Activated naive CD4-positive, alpha-beta T cell treated with anti-CD3 and anti-CD28 coated beads, Interleukin-2, amount 10 ng/mL, durations not matched to agents 7 days and 5 days (primary cell): ENCODE measurements at regions not wholly inside any gene's neighbourhood (a gene's known extent, or its start where the extent isn't known, plus 50 kb on each side); places are given as distances from the start of the nearest gene placed in this dataset.

ENCODE experiments used
- CTCF ChIA-PET: fragments of 350-600 bp; sonication (Branson Sonifier 250); formaldehyde crosslinking; loops from one replicate; lab custom pipeline; 2021; ENCODE audit warnings: antibody characterized with exemption; lab: Charles Lee
- DNase-seq: peaks from one replicate; pipeline ENCODE4 v3.0.0-alpha.2; 2020
- H3K27ac Mint-ChIP-seq: one replicate; pipeline ENCODE4 v1.8.0; 2021; ENCODE audit warnings: mild to moderate bottlenecking, moderate library complexity, mixed read lengths
- H3K27me3 Mint-ChIP-seq: one replicate; pipeline ENCODE4 v1.8.0; 2021; ENCODE audit warnings: mild to moderate bottlenecking, mixed read lengths
- H3K36me3 Mint-ChIP-seq: one replicate; pipeline ENCODE4 v1.8.0; 2021; ENCODE audit warnings: mixed read lengths
- H3K4me1 Mint-ChIP-seq: one replicate; pipeline ENCODE4 v1.8.0; 2021; ENCODE audit warnings: mixed read lengths
- H3K4me3 Mint-ChIP-seq: one replicate; pipeline ENCODE4 v1.8.0; 2021; ENCODE audit warnings: mild to moderate bottlenecking, moderate library complexity, mixed read lengths
- H3K9me3 Mint-ChIP-seq: one replicate; pipeline ENCODE4 v1.8.0; 2021; ENCODE audit warnings: mixed read lengths

DNA sequence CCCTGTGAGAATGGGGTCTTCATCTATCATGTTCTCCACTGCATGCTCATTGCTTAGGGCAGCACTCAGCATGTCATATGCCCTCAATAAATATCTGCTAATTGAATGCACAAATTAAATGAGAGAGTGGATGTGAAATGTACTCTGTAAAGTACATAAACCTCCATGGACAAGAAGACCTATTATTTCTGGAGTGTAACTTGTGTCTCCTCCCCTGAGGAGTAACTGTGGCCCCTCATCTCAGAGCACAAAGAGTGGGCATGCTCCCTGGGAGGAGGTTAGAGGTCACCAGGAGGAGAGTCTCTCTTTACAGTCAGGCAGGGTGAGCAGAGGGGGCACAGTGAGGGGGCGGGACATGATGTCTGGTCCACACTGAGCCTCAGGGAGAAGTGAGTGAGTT, 313.6 kb upstream of the PODXL start:
- no peak overlapping the region for H3K27ac Mint-ChIP-seq
- H3K27me3 Mint-ChIP-seq, result no peaks in the 10 kb centered on the region
- no peaks in the 10 kb centered on the region for H3K4me1 Mint-ChIP-seq
- H3K36me3 Mint-ChIP-seq, result no peaks in the 10 kb centered on the region
- H3K9me3 Mint-ChIP-seq, result peaks cover 2% of the 10 kb centered on the region
- CTCF ChIA-PET, result no interaction called here
- DNase-seq, result no peak
- no peak overlapping the region for H3K4me3 Mint-ChIP-seq

- Mint-ChIP-seq H3K36me3 (no peaks in the 10 kb centered on the region), H3K27me3 (peaks cover 4% of the 10 kb centered on the region), H3K4me3 (no peak overlapping the region), H3K4me1 (no peaks in the 10 kb centered on the region), H3K27ac (no peak overlapping the region), H3K9me3 (peaks cover 2% of the 10 kb centered on the region)
- no peak for DNase-seq
- CTCF ChIA-PET, result interaction anchor here (0.7 to 1.4 kb wide), 2 partner anchors 10 to 76 kb away, joined by 3 to 6 read pairs; no protein-coding TSS in a partner anchor
Observed at GRCh38 chr7:131869169-131869844, 312.9 kb upstream of the PODXL start.

GRCh38 chr7:131867461-131867860, 311.0 kb upstream of the PODXL start:
- Mint-ChIP-seq H3K4me1 (no peaks in the 10 kb centered on the region), H3K36me3 (no peaks in the 10 kb centered on the region)
- CTCF ChIA-PET, result interaction anchor here (0.7 kb wide), 1 partner anchor 18 kb away, joined by 3 read pairs; no protein-coding TSS in a partner anchor

DNA sequence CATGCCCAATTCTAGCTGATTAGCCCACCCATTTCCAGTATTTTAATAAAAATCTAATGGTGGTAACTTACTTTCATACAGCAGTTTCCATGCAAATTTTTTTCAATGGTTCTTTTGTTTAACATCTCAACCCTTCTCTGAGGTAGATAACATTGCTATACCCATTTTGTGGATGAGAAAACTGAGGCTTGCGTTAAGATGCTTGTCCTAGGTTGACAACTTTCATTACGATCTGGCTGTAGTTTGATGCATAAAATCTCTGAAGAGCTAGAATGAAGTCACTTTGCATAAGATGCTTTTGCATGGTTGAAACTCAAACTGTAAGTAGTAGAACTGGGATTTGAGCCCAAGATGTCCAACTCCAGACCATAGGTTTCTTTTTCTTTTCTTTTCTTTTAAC, 309.5 kb upstream of the PODXL start:
- no peak overlapping the region for H3K27ac Mint-ChIP-seq
- no peak overlapping the region for H3K4me3 Mint-ChIP-seq
- H3K36me3 Mint-ChIP-seq, result no peaks in the 10 kb centered on the region
- DNase-seq, result no peak
- peaks cover 4% of the 10 kb centered on the region for H3K27me3 Mint-ChIP-seq
- H3K4me1 Mint-ChIP-seq, result no peaks in the 10 kb centered on the region
- CTCF ChIA-PET, result no interaction called here
- H3K9me3 Mint-ChIP-seq, result no peaks in the 10 kb centered on the region

More at GRCh38 chr7:131867461-131867860, 311.0 kb upstream of the PODXL start:
- DNase-seq, result no peak
- H3K27ac Mint-ChIP-seq, result no peak overlapping the region
- H3K9me3 Mint-ChIP-seq, result no peaks in the 10 kb centered on the region
- no peak overlapping the region for H3K4me3 Mint-ChIP-seq
- peaks cover 4% of the 10 kb centered on the region for H3K27me3 Mint-ChIP-seq

- no peaks in the 10 kb centered on the region for H3K4me1 Mint-ChIP-seq
Observed at GRCh38 chr7:131861620-131862346, 305.4 kb upstream of the PODXL start.

GRCh38 chr7:131859147-131859821, 302.9 kb upstream of the PODXL start:
- CTCF ChIA-PET, result interaction anchor here (0.5 to 1.9 kb wide), 15 partner anchors 10 to 721 kb away, joined by 3 to 11 read pairs (median 4); no protein-coding TSS in a partner anchor
- H3K9me3 Mint-ChIP-seq, result peaks cover 2% of the 10 kb centered on the region

More at GRCh38 chr7:131861620-131862346, 305.4 kb upstream of the PODXL start:
- Mint-ChIP-seq H3K9me3 (no peaks in the 10 kb centered on the region), H3K36me3 (no peaks in the 10 kb centered on the region), H3K27ac (no peak overlapping the region), H3K4me3 (no peak overlapping the region), H3K27me3 (peaks cover 4% of the 10 kb centered on the region)
- DNase-seq, result no peak
- CTCF ChIA-PET, result interaction anchor here (1.5 kb wide), 1 partner anchor 10 kb away, joined by 3 read pairs; no protein-coding TSS in a partner anchor

GRCh38 chr7:131858611-131859010, 302.2 kb upstream of the PODXL start:
- no peak for DNase-seq
- Mint-ChIP-seq H3K9me3 (peaks cover 2% of the 10 kb centered on the region), H3K27ac (no peak overlapping the region), H3K36me3 (no peaks in the 10 kb centered on the region), H3K27me3 (no peaks in the 10 kb centered on the region), H3K4me3 (no peak overlapping the region), H3K4me1 (no peaks in the 10 kb centered on the region)
- CTCF ChIA-PET, result interaction anchor here (0.5 to 1.9 kb wide), 12 partner anchors 10 to 722 kb away, joined by 3 to 11 read pairs (median 4); no protein-coding TSS in a partner anchor

More at GRCh38 chr7:131859147-131859821, 302.9 kb upstream of the PODXL start:
- H3K4me3 Mint-ChIP-seq, result no peak overlapping the region
- H3K4me1 Mint-ChIP-seq, result no peaks in the 10 kb centered on the region
- H3K27ac Mint-ChIP-seq, result no peak overlapping the region
- no peaks in the 10 kb centered on the region for H3K36me3 Mint-ChIP-seq
- H3K27me3 Mint-ChIP-seq, result no peaks in the 10 kb centered on the region
- DNase-seq, result peak; percentile 67

- H3K36me3 Mint-ChIP-seq, result no peaks in the 10 kb centered on the region
- no peaks in the 10 kb centered on the region for H3K27me3 Mint-ChIP-seq
- CTCF ChIA-PET, result interaction anchor here (0.6 kb wide), 1 partner anchor 18 kb away, joined by 3 read pairs; no protein-coding TSS in a partner anchor
- no peak overlapping the region for H3K4me3 Mint-ChIP-seq
- no peak for DNase-seq
- H3K9me3 Mint-ChIP-seq, result no peaks in the 10 kb centered on the region
- no peak overlapping the region for H3K27ac Mint-ChIP-seq
- H3K4me1 Mint-ChIP-seq, result no peaks in the 10 kb centered on the region
Observed at GRCh38 chr7:131849472-131849871, 293.0 kb upstream of the PODXL start.

DNA sequence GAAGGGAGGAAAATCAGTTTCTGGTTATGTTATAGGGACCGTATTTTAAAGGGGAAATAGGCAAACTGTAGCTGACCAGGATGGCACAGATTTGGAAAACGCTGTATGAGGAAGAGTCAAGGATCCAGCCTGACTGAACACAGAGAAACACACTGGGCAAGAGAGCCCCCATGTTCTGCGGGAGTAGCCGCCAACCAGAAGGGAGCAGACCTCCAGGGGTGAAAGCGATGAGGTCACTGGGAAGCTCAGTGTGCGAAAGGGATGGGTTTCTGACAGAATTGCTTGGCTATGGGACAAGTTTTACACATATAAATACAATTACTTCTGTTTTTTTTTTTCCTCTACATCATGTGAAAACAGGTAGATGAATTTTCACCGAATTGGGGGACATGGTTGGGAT, 291.6 kb upstream of the PODXL start:
- Mint-ChIP-seq H3K36me3 (no peaks in the 10 kb centered on the region), H3K4me1 (no peaks in the 10 kb centered on the region), H3K9me3 (no peaks in the 10 kb centered on the region), H3K4me3 (no peak overlapping the region), H3K27ac (no peak overlapping the region), H3K27me3 (no peaks in the 10 kb centered on the region)
- CTCF ChIA-PET, result no interaction called here
- DNase-seq, result no peak

GRCh38 chr7:131845573-131846314, 289.3 kb upstream of the PODXL start:
- CTCF ChIA-PET, result interaction anchor here (1.6 kb wide), 1 partner anchor 13 kb away, joined by 4 read pairs; no protein-coding TSS in a partner anchor
- no peak for DNase-seq
- H3K27ac Mint-ChIP-seq, result no peak overlapping the region
- no peaks in the 10 kb centered on the region for H3K9me3 Mint-ChIP-seq
- H3K27me3 Mint-ChIP-seq, result no peaks in the 10 kb centered on the region
- H3K4me1 Mint-ChIP-seq, result no peaks in the 10 kb centered on the region
- H3K36me3 Mint-ChIP-seq, result no peaks in the 10 kb centered on the region
- H3K4me3 Mint-ChIP-seq, result no peak overlapping the region

DNA sequence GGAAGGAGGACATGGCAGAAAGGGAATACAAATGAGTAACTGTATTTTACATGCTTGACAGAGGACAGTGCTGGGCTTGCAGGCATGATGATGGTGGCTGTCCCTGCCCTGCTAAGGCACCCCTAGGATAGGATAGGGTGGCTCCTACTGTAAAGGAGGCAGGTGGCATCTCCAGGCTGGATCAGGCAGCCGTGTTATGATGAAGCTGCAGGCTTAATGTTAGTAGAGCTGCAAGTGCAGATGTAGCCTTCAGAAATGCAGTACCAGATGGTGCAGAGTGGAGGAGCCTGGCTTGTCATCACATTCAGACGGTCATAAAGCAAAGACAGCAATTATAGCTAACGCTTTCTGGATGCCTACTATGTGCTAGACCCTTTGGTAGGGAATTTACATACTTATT, 287.9 kb upstream of the PODXL start:
- Mint-ChIP-seq H3K9me3 (no peaks in the 10 kb centered on the region), H3K27ac (no peak overlapping the region), H3K4me1 (no peaks in the 10 kb centered on the region), H3K36me3 (no peaks in the 10 kb centered on the region), H3K27me3 (no peaks in the 10 kb centered on the region), H3K4me3 (no peak overlapping the region)
- no peak for DNase-seq
- CTCF ChIA-PET, result interaction anchor here (1.3 to 1.6 kb wide), 3 partner anchors 10 to 15 kb away, joined by 3 to 6 read pairs (median 4); no protein-coding TSS in a partner anchor

GRCh38 chr7:131843898-131844331, 287.5 kb upstream of the PODXL start:
- H3K27ac Mint-ChIP-seq, result no peak overlapping the region
- no peak overlapping the region for H3K4me3 Mint-ChIP-seq
- CTCF ChIA-PET, result interaction anchor here (1.3 to 1.6 kb wide), 2 partner anchors 9 to 13 kb away, joined by 3 to 6 read pairs; no protein-coding TSS in a partner anchor
- H3K36me3 Mint-ChIP-seq, result no peaks in the 10 kb centered on the region
- H3K27me3 Mint-ChIP-seq, result no peaks in the 10 kb centered on the region
- DNase-seq, result no peak
- no peaks in the 10 kb centered on the region for H3K4me1 Mint-ChIP-seq
- H3K9me3 Mint-ChIP-seq, result no peaks in the 10 kb centered on the region

DNA sequence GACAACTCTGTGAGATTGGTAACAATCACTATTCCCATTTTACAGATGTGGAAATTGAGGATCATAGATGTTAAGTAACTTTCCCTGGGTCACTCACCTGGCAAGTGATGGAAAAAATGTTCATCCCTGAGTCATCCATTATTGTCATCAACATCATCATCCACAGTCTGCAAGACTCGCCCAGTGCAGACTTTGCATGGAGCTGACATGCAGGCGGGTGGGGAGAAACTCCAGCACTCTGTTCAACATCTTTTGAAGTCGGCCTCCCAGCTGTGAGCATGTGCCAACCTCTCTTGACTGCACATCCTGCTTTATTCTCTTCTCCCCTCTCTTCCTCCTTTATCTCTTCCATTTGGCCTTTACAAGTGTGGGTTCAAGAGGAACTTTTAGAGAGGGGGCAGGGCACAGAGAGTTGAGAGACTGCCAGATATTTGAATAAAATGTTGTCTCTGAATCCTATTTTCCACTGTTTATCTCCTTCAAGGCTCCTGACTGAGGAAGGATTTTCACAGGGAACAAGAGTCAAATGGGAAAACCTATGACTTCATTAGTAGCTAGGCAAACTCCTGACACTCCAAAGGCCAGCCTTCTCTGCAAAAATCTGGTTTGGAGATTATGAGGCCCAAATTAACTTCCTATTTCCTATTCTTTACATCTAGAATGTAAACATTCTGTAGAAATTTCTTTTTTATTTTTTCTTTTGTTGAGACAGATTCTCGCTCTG, 283.7 kb upstream of the PODXL start:
- Mint-ChIP-seq H3K4me1 (no peaks in the 10 kb centered on the region), H3K4me3 (no peak overlapping the region), H3K27me3 (no peaks in the 10 kb centered on the region), H3K36me3 (no peaks in the 10 kb centered on the region), H3K27ac (no peak overlapping the region), H3K9me3 (no peaks in the 10 kb centered on the region)
- DNase-seq, result no peak
- CTCF ChIA-PET, result no interaction called here
